ENCODE measurements at regions not wholly inside any gene's neighbourhood (a gene's known extent, or its start where the extent isn't known, plus 50 kb on each side); places are given as distances from the start of the nearest gene placed in this dataset.

DNA sequence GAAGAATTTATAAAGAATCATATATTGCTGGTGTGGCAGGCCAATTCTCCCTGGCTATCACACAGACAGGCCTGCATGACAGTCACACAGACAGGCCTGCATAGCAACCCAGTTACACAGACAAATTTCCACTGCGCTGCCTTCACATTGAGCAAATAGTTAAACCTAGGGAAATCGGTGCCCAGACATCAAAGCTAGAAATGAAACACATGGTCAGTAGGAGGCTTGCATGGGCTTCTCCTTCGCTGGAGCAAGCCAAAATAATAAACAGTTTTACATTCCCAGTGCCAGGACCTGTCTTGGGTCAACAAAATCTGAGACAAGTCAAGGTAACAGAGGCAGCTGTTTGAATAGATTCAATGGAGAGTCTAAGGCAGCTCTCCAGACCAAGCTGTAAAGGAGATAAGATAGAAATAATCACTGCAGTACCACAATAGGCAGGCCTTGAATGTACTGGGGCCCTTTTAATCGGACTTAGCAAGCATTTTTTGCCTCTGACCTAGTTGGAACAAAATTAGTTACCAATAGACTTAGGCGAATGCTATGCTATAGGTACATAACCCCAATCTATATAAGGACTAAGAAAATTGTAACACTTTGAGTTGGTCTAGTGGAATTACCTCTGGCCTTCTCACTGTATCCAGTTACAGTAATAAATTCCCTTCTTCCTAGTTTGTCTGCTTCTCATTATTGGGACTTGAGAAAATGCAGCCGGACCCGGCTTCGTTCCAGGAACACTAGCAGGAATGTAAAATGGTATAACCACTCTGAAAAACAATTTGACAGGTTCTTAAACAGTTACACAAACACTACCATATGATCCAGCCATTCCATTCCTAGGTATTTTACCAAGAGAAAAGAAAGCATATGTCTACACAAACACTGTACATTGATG, 274.7 kb upstream of the UBE2E2 start:
- DNase-seq (ENCODE audit: low read depth in 1 of 2, low spot score in 2 of 2) = no peak
- Histone ChIP-seq H2AFZ (ENCODE audit: low read length) (no peak overlapping the region), H3K56ac (replicated peaks; ENCODE audit: insufficient read length, low read depth, low read length) (no peak overlapping the region), H3K14ac (ENCODE audit: insufficient read length) (no peak overlapping the region), H4K8ac (ENCODE audit: extremely low read depth, insufficient read depth, low read length) (no peak overlapping the region), H2BK12ac (ENCODE audit: low read depth, low read length) (no peak overlapping the region), H2BK20ac (ENCODE audit: low read length) (no peak overlapping the region), H3K79me1 (ENCODE audit: low read depth, low read length) (no peaks in the 10 kb centered on the region), H4K91ac (replicated peaks; ENCODE audit: insufficient read length, low read length) (no peak overlapping the region), H4K20me1 (replicated peaks in 1 of 2; ENCODE audit: control insufficient read depth in 1 of 2, insufficient read depth in 2 of 2, low read length in 2 of 2) (no peaks in the 10 kb centered on the region), H3K27ac (ENCODE audit: low read depth, low read length) (no peak overlapping the region), H3K23me2 (ENCODE audit: low read depth, low read length) (no peaks in the 10 kb centered on the region), H3K4me1 (replicated peaks in 1 of 4; ENCODE audit: control insufficient read depth in 3 of 4, insufficient read depth in 4 of 4, low read length in 3 of 4) (no peaks in the 10 kb centered on the region), H3K9ac (replicated peaks in 1 of 4; ENCODE audit: extremely low read depth in 1 of 4, low read depth in 3 of 4, low read length in 3 of 4) (no peak overlapping the region), H3K4ac (replicated peaks; ENCODE audit: insufficient read length, low read depth, low read length) (no peak overlapping the region), H3K4me3 (ENCODE audit: extremely low read depth in 1 of 4, insufficient read depth in 2 of 4, low read depth in 3 of 4, low read length in 4 of 4) (no peak overlapping the region), H4K5ac (ENCODE audit: insufficient read length, low read depth, low read length) (no peak overlapping the region), H3K9me3 (ENCODE audit: insufficient read depth in 2 of 2, low read depth in 1 of 2, low read length in 1 of 2) (no peaks in the 10 kb centered on the region), H2BK5ac (ENCODE audit: low read depth, low read length) (no peak overlapping the region), H2AK5ac (ENCODE audit: low read depth, low read length) (no peak overlapping the region), H3K23ac (ENCODE audit: insufficient read length) (no peak overlapping the region), H2BK120ac (replicated peaks; ENCODE audit: low read depth, low read length) (no peak overlapping the region), H3K18ac (ENCODE audit: extremely low read depth, low read length) (no peak overlapping the region), H3K4me2 (ENCODE audit: insufficient read depth in 1 of 2, low read depth in 2 of 2, low read length in 2 of 2) (no peak overlapping the region), H3K79me2 (ENCODE audit: control insufficient read depth in 1 of 2, insufficient read depth in 2 of 2, low read length in 2 of 2) (no peaks in the 10 kb centered on the region), H2BK15ac (ENCODE audit: low read length) (no peak overlapping the region), H3K36me3 (ENCODE audit: control insufficient read depth in 2 of 4, insufficient read depth in 4 of 4, low read length in 3 of 4) (no peaks in the 10 kb centered on the region), H3K27me3 (replicated peaks in 1 of 4; ENCODE audit: control insufficient read depth in 3 of 4, extremely low read depth in 1 of 4, insufficient read depth in 3 of 4, low read length in 3 of 4) (peaks cover 0 to under 1% (median 0%) of the 10 kb centered on the region in 4 experiments; a peak in 1 of 7 replicates)
- ChIA-PET CTCF (ENCODE audit: partially characterized antibody) (no interaction called here), POLR2A (ENCODE audit: partially characterized antibody) (no interaction called here)
- FAIRE-seq = no peak
- no peak for TF ChIP-seq RFX5 (IDR thresholded peaks at IDR 0.05; ENCODE audit: borderline replicate concordance, low read depth, low read length)
- no peak for TF ChIP-seq EZH2 (IDR thresholded peaks at IDR 0.05; ENCODE audit: low read depth, low read length, severe bottlenecking)
- 92% methylated on average over 8 of the region's 8 CpGs; no CpG with 5 or more reads in 1 of the 2 experiments for WGBS, 2 experiments (ENCODE audit: extremely low coverage in 1 of 2, insufficient coverage in 1 of 2, insufficient read length in 1 of 2, insufficient replicate concordance in 2 of 2, low coverage in 1 of 2, low lambda C conversion rate in 2 of 2, missing lambda C conversion rate in 1 of 2)

Data from H1 (cell line).